Body of pancreas (tissue), 4 donors: ENCODE measurements at regions not wholly inside any gene's neighbourhood (a gene's known extent, or its start where the extent isn't known, plus 50 kb on each side); places are given as distances from the start of the nearest gene placed in this dataset.

ENCODE experiments used
- CTCF ChIP-seq, 7 experiments: fragments of 450-650 bp in 4 of 7; fragments of 200-600 bp in 3 of 7; sonication (generic) in 3 of 7; IDR thresholded peaks; one replicate each; pipeline ENCODE4 v1.5.1; 2016 to 2019; ENCODE audit warnings: antibody characterized with exemption in 7 of 7
- POLR2A ChIP-seq, 3 donors: fragments of 450-650 bp; IDR thresholded peaks; one replicate each; pipeline ENCODE4 v1.6.1; 2016; ENCODE audit warnings: antibody characterized with exemption in 3 of 3, mild to moderate bottlenecking in 2 of 3

- TF ChIP-seq POLR2A (IDR thresholded peaks at IDR 0.05) = no peak
- no peak for TF ChIP-seq CTCF (IDR thresholded peaks at IDR 0.05)
Measured at GRCh38 chr18:11367351-11367750, 218.0 kb upstream of the PIEZO2 start.
